ENCODE measurements at regions not wholly inside any gene's neighbourhood (a gene's known extent, or its start where the extent isn't known, plus 50 kb on each side); places are given as distances from the start of the nearest gene placed in this dataset.

GRCh38 chr3:18092726-18093125 is 332.4 kb downstream of the SATB1 start:
- TF ChIP-seq POLR2A (IDR thresholded peaks at IDR 0.05) (no peak), CTCF (IDR thresholded peaks at IDR 0.05 in 8 of 11, conservative IDR thresholded peaks at IDR 0.05 in 3 of 11) (no peak), POLR2AphosphoS5 (IDR thresholded peaks at IDR 0.05) (no peak)
